ENCODE measurements at regions not wholly inside any gene's neighbourhood (a gene's known extent, or its start where the extent isn't known, plus 50 kb on each side); places are given as distances from the start of the nearest gene placed in this dataset.

DNA sequence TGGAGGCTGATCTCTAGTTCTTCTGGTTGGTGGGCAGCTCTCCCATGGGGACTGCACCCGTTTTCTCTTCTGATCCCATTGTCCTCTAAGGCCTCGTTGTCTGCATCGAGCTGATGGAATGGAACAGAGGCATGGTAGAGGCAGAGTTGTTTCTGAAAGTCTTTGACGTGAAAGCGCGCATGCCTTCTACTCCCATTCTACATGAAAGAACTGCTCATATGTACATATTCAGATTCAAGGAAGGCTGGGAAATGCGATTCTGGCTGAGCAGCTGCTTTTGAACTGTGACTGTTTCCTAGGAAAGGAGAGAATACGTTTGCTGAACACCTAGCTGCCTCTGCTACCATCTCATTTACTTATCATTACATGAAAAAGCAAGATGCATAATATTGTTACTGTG lies 815.2 kb downstream of the QKI start:
- DNase-seq (ENCODE audit: low read depth) = no peak

DNA sequence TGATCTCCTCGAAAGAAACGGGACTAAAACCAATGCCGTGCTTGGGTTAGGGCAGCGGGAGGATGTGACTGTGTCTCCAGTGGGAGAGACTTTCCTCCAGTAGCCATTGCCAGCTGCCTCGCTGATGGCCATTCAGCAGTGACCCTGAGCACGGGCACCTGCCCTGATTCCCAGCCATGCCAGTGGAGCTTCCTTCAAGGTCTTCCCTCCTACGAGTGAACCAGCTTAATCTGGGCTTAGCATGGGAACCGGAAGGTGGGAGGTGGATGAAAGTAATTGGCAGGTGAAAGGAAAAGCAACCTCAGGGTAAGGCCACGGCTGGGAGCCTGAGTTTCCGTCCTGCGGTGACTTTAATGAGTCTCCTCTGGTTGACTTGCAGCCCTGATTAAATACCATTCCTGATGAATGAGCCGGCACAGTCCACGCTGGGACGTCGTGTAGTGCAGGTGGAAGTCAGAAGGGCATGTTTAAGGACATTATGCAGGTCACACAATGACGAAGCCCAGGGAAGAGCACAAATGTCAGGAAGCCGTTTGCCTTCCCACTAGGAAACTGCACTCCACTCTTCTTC lies 813.5 kb downstream of the QKI start:
- DNase-seq (ENCODE audit: low read depth) = no peak

DNA sequence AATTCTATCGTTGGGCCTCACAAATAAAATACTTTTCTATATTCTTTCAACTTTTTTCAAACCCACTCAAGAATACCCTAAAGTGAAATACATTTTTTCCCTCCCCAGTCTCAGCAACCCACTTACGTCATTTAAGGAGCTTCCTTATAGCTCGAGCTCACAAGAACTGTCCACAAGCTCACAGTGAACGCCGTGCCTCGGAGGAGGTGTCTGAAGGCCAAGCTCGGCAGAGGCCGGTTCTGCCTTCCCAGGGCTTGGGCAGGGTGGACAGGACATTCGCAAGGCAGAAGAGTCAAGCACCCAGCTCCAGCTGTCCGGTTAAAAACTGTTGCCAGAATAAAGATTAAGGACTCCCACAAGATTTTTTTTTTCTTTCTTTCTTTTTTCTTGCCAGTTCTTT lies 802.3 kb downstream of the QKI start:
- no peak for DNase-seq (ENCODE audit: low read depth)

DNA sequence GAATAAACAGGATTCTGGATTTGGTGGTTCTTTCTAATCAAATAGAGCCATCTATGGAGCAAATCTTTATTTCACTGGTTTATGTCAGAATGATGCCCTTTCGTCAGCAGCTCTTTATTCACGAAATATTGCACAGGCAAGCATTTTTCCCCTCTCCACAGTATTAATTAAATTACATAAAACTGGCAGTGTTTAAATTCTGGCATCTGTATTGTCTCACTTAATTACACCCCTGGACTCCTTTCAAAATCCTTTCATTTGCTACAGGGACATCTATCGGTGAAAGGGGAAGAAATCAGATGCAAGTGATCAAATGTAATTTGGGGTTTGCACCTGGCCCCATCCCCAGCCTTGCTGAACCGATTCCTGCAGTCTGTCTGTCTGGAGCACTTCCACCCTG lies 801.9 kb downstream of the QKI start:
- DNase-seq (ENCODE audit: low read depth) = no peak

DNA sequence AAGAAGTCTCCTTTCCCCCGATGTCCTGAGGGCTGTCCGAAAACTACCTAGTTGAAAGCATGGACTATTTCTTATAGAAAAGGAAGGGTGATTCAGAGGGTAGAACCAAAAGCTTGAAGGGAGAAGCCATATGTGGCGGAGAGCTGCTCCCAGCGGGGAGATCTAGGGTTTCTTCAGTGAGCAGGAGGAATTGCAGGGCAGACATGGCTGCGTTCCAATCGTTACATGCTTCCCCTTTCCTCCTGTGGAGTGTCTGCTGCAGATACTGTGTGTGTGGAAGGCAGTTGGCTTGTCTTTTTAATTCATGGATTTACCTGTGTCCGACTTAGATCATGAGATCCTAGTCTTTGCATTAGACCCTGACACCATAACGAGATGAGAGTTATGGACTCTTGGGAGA lies 799.5 kb downstream of the QKI start:
- DNase-seq (ENCODE audit: low read depth) = no peak

DNA sequence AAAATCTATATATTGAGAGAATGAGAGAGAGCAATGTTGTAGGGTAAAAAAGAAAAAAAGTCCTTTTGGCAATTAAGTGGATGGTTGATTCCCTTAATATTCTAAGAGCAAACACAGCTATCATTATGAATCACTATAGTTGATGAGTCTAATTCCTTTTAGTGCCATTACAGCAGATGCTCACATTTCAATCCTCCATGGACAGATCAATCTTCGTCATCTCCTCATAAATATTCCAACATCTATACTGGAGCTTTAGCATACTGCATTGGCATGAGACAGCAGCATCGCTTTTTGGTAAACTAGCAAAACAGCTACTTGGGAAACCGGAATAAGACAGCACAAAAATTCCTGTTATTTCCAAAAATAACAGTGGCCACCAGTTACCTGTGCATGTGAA lies 796.7 kb downstream of the QKI start:
- DNase-seq (ENCODE audit: low read depth) = no peak

DNA sequence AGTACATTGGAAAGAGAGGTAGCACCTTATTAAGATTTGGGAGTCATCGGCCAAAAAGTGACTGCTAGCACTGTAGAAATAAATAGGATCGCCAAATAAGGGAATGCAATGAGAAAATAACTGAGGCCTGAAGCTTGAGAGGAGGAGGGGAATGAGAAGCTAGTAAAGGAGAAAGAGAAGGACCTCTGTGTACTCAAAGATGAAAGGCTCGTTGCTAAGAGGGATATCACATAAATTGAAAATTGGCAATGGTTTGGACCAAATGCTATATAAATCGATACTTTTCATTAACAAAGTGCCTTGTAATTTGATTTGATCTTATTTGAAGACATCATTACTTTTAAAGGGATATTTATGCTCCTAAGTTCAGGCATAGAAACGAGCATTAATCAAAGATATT lies 796.3 kb downstream of the QKI start:
- DNase-seq (ENCODE audit: low read depth) = no peak

DNA sequence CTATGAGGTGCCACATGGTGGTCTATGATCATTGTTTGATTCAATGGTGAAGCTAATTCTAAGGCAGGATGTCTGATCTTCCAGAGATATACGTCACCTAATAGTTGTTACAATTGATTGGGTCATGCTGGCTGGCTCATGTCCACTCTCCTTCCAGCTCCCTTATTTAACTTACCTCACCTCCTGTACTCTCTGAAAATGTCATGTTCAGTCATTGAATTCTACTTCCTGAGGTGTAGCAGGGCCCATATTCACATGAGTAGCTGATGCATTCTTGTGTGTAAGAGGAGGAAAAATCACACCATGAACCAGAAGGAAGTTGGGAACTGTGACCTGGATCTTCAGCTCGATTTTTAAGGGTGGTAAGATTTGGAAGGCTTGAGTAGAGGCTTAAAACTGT lies 795.8 kb downstream of the QKI start:
- DNase-seq (ENCODE audit: low read depth) = no peak

DNA sequence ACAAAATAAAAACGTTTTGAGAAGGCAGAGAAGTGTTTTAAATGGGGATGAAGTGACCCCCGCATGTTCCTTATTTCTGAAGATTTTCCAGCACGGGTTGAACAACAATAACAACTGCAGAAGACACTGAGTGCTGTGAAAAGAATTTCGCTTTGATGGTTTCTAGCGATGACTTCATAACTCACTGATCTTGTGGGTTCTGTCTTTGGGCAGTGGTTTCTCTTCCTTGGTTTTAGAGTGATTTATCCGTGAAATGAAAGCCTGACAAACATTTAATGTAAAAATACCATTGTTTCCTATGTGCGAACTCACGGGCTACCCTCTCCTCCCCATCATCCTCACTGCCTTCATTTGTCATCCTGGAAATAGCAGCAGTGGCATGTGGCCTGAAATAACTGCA lies 793.9 kb downstream of the QKI start:
- no peak for DNase-seq (ENCODE audit: low read depth)

DNA sequence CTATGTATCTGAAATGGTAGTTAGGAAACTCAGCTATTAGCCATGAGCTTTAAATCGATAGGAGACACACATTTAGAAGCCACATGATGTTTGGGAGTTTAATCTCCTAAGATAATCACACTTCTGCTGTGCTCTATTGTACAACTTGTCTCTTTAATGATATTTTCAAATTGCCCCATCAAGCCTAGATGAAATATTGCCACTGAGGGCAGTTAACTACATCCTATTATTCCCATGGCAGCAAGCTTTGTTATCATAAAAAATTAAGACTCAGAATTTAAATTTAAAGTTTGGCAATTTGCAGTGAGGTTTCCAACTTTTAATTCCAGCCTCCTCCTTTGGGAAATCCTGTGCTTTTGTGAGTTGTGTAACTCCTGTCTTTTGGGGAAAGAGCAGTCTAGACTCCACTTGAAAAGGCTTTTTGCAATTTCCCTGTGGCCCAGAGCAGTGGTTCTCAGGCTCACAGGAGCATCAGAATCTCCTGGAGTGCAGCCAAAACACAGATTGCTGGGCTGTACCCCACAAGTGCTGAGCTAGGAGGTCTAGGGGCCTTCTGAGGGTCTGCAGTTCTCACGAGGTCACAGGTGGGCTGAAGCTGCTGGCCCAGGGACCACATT lies 792.4 kb downstream of the QKI start:
- DNase-seq (ENCODE audit: low read depth) = no peak

DNA sequence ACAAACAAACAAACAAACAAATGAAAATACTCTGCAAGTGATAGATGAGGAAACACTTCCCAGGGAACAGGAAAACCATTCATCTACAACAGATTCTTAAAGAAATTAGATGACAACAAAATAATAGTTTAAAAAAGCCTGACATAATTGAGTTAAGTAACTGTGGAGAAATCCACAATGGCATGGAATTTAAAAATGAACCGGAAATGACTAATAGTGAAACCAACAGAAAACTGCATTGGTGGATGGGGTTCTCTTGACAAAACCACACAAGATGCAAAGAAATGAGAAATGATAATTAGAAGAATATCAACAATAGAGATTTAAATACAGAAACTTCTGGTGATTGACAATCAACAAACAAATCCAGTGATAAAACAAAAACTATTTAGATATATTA lies 785.6 kb downstream of the QKI start:
- no peak for DNase-seq (ENCODE audit: low read depth)

DNA sequence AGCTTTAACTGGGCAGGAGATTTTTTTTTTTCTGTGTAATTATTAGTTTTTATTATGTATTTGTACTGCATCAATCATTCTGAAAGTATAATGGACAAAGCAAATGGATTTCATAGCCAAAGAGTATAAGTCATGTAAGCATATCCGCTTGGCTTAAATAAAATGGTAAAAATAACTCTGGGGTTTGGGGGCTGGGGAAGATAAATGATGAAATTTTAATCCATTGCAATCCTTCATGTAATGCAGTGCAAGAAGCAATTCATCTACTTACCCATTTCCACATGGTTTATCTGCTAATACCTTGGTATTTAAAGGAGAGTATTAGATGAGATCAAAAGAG lies 781.4 kb downstream of the QKI start:
- DNase-seq (ENCODE audit: low read depth) = no peak

DNA sequence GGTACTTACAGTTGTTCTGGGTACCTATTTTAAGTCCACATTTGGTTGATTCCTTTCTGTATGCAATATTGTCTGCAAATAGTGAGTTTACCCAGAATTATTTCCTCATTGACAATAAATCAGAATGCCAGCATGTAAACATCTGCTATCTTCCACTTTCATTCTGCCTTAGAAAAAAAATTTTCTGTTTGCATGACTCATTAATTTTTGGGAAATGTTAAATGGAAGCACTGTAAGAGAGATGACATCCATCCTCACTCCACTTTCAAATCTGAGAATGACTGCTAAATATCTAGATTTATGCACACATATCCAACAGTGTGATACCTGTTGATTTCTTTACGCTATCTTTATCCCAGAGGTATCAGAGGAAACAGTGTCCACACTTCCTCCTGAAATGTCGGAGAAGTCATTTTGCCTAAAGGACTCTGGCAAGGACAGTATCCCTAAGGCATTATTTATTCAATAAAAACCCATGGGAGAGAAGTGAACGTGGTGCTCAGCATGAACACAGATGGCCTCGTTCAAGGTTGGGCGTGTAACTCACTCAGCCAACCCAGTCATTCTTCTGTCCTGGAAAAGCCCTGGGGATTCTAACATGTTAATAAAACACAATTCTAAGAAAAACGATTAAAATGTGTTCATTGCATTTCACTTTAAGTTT lies 780.9 kb downstream of the QKI start:
- no peak for DNase-seq (ENCODE audit: low read depth)

DNA sequence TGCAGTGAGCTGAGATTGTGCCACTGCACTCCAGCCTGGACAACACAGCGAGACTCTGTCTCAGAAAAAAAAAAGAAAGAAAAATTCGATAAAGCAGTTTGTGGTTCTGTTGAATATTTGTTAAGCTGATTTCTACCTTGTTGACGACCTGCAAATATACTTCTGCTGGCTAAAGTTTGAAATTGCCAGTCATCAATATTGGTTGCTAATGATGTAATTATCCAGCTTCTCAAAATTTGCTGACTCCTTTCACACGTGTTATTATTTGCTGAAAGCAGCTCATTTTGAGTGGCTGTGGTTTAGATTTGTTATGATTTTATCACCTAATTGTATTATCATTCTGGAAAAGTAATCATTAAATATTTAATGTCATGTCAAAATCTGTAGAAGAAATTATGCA lies 774.3 kb downstream of the QKI start:
- no peak for DNase-seq (ENCODE audit: low read depth)

DNA sequence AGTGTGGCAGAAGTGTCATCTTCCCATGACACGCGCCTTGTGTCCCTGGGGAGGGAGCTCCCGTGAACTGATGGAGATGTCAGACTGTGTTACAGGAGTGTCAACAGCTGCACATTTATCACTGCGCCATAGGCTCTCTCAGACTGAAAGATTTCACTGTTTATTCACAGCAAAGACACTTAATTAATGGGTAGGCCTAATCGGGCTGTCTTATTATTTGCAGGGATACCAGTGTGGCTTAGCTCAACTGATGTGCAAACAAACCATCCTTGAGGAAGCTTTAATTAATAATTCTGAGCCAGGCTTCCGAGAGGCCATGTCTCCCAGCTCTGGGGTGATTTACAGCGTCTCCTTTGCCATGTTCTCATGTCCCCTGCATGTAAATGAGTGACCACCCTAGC lies 771.0 kb downstream of the QKI start:
- no peak for DNase-seq (ENCODE audit: low read depth)

DNA sequence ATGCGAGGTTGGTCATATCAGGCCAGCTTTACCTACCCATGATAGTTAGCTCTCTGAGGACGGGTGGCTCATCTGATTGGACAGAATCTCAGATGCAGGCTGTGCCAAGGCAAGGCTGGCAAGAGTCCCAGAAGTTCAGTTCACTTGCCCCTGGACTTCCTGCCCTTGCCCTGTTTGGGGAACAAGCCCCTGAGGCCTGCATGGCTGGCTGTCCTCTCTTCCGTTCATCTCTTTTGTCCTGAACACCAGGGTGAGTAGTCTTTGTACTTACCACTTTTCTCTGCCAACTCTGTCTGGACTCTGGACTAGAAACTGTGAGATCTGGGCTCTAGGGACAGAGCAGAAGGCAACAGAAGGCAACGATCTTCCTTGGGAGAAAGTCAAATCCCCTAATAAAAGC lies 769.9 kb downstream of the QKI start:
- DNase-seq (ENCODE audit: low read depth) = no peak

DNA sequence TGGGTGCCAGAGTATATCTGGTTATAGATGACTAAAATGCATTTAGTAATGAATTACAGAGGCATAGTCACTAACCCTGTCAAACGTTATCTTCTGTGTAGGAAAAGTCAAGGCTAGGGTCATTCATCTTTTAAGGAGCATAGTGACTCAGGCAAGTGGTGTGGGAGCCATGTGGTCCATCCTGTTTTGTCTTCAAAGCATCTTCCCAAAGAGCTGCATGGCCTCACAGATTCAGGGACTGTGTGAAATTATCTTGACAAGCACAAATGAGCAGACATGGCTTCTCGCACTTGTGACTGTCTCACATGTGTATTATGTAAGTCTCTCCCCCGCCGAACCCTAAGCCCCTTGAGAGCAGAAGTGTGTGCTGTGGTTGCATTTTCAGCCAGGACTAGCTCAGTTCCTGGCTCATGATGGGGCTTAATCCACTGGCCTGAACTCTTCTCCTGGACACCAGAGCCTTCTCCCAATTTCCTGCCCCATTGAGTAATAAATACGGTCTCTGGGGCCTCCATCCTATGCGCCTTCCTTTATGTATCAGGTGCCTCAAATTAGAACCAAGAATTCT lies 769.1 kb downstream of the QKI start:
- DNase-seq (ENCODE audit: low read depth) = no peak

DNA sequence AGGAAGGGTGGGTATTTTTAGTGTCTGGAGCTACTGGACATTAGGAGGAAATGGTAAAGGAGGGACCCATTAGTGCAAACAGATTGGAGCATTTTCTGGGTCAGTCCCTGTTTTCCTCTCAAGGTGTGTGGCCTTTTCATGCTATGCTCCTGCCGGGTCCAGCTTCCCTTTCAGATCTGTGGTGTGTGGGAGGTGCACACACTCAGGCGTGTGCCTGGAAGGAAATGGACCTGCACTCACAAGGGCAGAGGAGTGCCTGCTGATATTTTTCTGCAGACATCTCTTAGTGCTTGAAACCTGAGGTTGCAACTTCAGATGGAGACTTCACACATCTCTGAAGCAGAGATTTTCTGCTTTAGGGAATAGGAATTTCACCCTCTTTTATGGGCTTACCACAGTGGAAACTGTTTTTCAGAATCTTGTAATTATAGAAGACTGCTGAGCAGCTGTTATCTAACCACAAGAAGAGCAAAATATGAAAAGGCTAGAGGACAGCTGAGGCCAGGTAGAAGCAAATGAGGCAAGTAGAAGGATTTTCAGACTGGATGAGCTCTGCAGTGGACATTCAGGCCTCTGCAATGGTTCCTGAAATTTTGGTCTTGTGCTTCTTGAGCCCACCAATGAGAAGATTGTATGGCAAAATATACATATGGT lies 764.3 kb downstream of the QKI start:
- no peak for DNase-seq (ENCODE audit: low read depth)

DNA sequence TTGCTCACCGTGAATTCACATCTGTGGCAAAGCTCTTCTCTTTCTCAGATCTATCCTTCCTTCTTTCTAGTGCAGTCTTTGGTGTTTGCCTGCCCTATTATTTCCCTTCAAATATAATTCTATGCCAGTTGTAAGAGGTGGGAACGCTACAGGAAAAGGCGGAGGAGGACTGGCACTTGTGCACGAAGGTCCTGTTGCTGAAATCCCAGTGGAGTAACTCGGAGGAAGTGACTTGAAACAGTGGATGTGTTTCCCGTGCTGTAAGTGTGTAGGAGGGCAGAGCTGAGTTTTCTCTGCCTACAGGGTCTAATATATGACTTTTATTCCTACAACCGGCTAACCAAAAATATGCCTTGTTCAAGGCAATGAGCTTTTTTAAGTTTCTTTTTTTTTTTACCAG lies 754.8 kb downstream of the QKI start:
- no peak for DNase-seq (ENCODE audit: low read depth)

DNA sequence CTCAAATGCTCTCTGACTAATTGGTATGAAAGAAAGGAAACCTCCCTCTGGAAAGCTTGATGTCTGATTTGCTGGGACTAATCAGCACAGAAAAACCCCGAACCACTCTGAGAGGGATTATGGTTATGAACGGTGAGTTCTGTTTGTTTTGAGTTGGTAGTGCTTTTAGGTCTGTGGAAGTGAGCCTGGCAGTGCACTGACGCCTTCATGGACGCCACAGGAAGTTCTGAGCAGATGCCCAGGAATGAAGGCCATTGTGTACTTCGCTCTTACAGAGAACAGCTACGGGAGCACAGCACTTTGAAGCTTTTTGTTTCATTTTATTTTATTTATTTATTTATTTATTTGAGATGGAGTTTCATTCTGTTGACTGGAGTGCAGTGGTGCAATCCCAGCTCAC lies 754.1 kb downstream of the QKI start:
- no peak for DNase-seq (ENCODE audit: low read depth)

DNA sequence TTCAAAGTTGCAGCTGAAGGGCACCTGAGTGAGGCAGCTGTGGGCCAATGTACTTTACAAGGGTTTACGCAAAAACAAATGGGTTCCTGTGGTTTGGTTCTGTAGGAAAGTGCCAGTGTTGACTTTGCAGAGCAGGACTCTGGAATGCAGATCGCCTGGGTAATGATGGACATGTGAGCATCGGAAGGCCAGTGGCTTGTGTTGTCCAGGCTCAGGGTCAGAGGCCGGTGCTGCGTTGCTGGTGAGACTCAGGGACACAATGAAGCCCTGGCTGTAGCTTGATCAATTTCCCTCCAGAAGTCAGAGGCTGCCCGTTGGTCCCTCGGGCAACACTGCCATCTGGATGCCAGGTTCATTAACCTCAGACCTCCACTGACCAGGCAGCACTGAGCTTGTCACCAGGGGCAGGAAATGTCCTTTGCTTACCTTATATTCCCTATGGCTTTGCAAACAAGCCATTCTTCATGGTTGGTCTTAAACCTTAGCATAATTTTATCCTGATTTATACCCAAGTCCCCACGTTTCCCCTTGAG lies 753.4 kb downstream of the QKI start:
- no peak for DNase-seq (ENCODE audit: low read depth)

DNA sequence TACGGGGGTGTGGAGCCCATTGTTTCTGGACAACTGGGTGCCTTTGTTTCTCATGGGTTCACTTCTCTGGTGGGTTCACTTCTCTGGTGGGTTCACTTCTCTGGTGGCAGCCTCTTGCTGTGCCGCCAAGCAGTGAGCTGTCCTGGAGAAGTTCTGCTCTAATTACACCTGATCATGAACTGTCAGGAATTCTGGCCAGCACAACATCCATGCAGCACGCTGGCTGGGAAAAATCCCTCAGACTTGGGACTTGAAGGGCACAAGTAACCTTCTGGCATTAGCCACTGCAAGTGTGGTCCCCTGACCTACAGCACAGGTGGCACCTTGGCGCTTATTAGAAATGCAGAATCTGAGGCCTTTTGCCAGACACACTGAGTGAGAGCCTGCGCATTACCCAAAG lies 752.5 kb downstream of the QKI start:
- no peak for DNase-seq (ENCODE audit: low read depth)

DNA sequence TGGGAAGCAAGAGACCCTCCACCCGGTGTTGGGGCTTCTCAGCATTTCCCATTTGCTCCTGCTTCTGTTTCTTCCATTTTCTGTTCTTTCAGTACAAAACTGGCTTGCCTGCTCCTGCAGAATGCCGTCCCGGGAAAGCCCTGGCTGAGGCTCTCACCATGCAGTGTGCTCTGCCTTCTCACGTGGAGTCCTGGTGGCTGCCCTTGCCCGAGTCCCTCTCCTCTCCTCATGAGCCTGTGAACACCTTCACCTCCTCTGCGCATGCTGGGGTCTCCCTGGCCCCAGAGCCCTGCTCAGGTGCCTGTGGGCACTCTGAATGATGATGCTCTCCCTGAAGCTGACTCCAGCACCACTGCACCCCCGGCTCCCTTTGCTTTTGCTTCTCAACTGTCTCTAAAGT lies 752.0 kb downstream of the QKI start:
- DNase-seq (ENCODE audit: low read depth) = no peak

Measured in renal cortical epithelial cell (primary cell).